CD1c-positive myeloid dendritic cell (primary cell): ENCODE measurements at regions not wholly inside any gene's neighbourhood (a gene's known extent, or its start where the extent isn't known, plus 50 kb on each side); places are given as distances from the start of the nearest gene placed in this dataset.
"Not testable (repeated sequence)": the region's sequence is repeated elsewhere in the genome, so short reads cannot be mapped to it uniquely, and the experiment has no call there.

ENCODE experiments used
- DNase-seq: peaks from one replicate; pipeline ENCODE4 v3.0.0-alpha.2; 2016; ENCODE audit errors: extremely low spot score

DNA sequence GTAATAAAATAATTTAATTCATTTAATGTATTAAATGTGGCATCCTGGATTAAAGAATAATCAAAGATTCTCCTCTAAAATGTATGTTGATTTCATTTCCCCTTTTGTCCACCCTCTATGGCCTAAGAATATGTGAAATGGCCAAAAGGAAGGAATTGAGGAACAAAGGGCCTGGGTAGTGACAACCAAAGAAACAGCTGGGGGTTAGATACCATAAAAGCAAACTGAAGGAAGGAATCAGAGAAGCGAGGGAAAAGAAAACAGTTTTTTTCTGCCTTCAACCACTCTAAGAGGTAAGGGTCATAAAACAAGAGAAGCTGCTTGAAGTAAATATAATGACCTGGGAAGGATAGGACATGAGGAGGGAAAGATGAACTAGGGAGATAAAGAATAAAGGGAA, 139.3 kb downstream of the FAM76B start:
- DNase-seq, result peak; percentile 38

DNA sequence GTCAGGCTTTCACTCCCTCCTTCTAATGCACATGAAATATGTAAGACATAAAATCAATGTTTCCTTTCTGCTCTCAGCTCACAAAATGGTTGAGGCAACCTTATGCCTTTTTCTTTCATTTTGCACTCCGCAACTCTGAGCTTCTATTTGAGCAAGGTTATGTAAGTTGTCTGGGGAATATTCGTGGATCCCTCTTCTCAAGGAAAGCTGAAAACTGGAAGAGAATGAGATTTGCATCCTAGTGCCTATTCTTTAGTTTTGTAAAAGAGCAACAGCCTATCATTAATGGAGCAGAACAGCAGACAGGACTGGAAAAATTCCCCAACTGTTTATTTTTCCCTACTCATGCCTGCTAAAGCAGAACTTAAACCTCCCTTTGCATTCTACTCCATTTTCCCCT, 141.7 kb downstream of the FAM76B start:
- no peak for DNase-seq

DNA sequence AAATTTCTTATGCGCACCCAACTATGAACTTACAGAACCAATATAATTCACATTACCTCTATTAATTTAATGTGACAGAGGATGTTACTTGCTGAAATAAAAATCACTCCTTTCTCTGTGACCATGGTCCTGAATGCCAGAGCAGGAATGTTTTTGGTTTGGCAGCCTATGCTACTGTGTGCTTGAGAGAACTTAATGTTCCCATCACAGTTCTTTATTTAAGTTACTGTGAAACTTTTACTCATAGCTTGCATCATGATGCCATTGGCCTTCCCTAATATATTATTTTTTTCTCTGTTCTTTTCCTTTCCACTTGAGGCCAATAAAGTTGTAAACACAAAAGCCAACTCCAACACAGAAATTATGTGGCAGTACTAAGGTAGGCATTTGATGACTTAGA, 142.2 kb downstream of the FAM76B start:
- no peak for DNase-seq

DNA sequence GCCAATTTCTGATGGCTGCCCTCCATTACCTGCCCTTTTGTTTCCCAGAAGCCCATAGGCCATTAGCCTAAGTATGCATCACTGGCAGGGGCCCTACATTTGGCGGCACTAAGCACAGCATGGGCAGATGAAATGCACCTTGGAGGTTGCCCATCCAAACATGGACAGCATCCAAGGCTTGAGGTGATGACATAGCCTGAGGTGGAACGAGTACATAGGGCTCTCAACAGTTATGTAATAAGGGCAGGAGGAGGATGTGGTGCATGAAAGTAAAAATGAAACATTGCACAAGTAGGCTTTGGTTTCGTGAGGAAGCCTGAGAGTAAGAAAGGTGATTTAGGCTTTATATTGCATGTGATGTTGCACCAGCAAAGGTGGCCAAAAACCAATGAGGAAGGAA, 148.1 kb downstream of the FAM76B start:
- DNase-seq, result no peak

DNA sequence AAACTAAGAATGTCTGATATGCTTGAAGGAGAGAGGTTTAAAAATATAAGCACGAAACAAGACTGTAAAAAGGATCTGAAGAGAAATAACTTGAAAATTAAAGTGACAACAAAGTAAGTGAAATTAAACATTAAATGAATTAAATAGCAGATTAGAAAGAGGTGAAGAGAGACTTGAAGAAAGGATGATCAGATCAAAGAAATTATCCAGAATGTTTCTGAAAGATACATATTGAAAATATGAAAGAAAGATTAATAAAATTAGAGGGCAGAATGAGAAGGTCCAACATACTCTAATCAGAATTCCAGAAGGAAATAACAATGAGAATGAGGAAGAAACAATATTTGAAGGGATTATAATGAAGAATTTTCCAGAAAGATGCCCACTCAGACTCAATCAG, 151.1 kb downstream of the FAM76B start:
- DNase-seq, result no peak

DNA sequence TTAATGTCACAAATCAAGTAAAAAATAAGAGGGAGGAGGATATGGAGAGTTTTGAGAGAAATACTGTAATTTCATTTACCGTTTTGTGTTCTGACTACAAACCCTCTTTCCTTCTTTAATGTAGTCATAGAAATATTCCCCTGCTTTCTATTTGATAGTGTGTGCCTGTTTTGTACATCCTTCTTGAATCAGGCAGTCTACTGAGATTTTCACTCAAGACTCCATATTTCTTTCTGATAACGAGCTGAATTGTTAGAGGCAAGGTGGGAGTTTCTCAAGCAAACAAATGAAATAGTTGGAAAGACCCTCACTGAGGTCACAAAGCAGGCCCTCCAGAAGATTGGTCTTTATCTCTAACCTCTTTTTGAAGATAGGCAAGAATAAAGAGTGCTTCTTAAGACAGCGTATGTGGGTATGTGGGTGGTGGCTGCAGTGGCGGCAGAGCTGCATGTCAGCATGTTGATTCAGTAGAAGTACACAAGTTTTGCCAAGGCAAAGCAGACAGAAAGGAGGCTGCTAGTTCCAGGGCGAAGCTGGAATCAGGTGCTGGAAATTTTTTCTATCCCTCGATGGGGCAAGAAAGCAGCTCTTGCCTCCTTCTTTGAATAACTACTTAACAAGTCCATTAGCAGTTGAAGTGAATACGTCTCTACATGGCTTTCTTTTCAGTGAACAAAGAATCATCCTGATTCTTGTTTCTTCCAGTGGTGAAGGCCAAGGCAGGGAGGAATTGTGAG, 164.2 kb downstream of the FAM76B start:
- no peak for DNase-seq

DNA sequence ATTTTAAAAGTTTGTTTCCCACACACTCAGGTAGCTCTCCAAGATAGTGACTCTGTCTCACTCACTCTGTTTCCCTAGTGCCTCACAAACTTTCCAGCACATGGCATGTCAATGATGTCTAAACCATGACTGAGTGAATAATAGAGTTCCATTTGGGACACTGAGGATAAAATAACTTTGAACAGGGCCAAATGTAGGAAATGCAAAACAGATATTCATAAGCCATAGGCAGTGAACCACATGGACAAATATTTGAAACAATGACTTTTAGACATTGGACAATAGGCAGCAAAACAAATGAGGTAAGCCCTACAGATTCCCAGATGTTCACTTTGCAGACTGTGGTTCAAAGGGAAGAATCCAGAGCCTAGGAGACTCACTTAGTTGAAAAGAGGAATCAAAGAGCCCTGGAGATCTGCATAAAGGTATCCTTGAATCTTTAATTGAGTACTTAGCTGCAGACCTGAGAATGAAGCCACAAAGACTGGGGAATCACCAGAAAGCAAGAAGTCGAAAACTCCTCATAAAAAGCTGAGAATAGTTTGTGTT, 173.3 kb downstream of the FAM76B start:
- DNase-seq, result no peak

DNA sequence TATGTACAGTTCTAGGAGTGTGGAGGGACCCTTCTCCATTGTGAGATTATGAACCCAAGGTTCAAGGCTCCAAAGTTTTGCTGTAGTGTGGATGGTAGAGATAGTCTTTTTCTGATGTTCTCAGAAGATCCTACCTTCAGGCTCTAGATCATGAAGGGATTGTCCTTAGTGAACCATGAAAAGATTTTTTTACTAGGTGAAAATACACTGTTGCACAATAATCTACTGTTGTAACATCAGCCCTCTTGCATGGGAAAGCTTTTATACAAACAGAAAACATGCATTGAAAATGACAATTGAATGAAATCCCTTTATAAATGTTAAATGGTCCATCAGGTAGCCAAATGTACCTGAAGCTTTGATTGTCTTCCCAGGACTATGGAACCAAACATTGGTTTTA, 177.8 kb downstream of the FAM76B start:
- DNase-seq, result no peak

DNA sequence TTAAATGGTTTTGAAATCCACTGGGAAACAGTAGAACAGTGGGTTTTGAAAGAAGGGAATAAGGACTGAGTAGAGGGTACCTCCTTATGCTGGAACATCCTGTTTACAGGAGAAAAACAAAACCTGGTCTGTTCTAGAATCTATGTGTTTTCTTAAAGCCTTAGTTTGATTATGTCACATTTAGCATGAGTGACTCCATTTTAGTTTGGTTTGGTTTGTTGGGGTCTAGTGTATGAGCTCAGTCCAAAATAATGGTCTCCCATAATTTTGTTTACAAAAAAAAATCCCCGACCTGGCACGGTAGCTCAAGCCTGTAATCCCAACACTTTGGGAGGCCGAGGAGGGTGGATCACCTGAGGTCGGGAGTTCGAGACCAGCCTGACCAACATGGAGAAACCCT, 179.4 kb downstream of the FAM76B start:
- DNase-seq, result not testable (repeated sequence)

DNA sequence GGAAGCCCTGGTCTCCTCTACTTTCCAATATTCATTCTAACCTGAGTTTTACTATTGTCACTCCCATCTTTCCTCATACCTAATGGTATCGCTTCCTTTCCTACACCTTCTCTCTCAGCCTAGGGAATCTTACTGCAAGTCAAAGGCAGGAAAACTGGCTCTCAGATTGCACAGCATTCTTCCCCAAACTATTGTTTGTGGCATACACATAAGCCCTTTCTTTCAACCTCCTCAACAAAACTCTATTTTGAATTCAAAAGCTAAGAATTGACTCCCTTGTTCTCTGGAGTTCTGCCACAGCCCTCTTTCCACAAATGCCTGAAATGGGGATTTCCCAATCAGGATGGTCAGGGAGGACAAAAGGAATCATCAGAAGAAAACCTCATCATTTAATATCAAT, 181.5 kb downstream of the FAM76B start:
- DNase-seq, result no peak

DNA sequence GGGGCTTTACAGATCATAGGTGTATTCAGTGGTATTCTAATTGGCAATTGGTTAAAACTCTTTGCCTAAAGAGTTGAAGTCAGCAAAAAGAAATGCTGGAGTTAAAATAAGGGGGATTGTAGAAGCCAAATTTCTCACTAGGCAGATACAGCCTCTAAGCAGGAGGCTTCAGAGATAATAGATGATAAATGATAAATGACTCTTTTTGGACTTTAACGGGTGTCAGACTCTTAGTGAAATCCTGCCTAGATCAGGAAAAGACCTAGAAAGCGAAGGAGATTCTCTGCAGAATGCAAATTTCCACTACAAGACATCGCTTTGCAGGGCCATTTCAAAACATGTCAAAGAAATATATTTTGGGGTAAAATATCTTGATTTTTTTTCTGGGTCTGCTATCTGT, 182.8 kb downstream of the FAM76B start:
- DNase-seq, result no peak

DNA sequence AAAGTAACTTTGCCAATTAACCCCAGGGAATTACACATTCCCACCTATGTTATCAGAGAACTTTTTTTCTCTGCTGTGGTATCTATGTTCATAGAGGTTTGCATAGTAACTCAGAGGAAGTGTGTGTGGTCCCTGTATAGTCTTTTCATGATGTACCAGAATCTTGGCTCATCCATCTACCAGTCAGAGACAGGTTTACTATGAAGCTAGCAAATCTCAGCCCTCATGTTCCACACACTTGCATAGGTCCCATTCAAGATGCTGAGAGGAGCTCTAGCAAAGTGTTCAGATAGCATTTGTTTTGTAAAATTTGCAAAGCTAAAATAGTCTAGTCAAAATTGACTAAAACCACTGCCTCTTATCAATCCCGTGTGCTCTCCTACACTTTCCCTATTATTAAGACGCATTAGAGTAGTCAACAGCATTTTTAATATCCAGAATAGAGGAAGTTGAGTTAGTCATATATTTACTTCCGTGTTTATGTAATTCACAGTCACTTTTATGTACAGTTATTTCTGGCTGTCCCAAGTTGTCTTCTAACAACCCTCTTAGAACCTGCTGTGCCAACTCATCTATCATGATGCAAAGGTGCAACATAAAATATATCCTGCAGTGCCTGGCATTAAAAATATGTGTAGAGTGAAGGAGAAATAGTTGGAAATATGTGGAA, 184.2 kb downstream of the FAM76B start:
- peak; percentile 67 for DNase-seq

DNA sequence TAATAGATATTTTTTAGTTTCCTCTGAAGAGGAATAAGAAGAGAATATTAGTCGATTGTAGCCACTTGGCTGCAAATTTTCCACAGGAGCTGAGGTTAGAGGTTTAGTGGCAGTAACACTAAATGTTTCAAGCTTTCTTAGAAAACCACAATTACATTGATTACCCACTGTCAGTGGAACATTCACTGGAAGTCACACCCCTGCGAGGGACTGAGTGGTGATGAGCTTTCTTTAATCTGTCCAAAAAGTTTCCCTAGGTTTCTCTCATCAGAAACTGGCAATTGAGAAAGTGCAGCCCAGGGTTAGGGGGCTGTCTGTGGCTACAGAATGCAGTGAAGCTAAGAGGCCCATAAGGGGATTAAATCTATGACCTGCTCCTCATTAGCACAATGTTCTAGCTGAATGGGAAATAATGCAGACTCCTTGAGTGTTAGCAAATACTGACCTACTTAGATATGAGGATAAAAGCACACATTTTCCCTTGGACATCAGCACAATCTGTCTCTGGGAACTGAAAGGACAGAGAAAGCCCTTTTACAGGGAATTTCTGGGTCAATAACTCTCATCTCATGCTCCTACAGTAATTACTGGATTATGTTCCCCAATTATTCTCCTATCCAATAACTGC, 189.5 kb downstream of the FAM76B start:
- no peak for DNase-seq

DNA sequence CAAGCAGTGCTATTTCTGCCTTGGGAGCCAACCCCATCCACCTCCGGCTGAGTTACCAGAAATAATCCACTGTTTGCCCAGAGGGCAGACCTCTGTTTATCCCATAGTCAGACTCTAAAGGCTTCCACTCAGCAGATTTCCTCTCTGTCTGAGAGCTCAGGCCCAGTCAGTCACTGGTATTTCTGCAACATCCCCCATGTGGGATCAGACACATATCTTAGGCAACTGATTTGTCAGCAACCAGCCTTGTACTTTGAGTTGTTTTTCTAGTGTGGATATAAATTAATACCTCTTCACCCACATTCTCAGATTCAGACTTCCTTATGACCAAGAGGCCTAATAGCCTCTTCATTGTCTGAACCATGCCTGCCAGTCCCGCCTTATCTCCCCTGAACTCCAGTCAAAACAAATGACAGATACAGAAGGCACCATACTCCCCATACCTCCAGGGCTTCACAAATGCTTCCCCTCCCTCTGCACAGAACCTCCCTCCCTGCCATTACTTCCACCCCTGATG, 193.6 kb downstream of the FAM76B start:
- no peak for DNase-seq

DNA sequence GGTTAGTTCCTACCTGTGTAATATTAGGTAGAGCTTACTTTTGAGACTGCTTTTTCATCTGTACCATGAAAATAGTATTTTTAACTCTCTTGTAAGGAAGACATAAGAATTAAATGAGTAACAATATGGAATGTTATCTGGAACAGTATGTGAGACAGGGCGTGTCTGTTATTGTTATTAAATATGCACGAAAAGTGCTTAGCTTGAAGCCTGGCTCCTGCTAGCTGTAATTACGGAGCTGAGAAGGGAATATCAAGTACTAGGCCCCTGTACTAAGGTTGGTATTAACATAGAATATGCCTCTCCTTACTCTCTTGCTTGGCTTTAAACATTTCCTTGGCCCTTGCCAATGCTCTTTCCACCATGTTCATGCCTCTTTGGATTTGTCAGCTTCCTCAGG, 194.0 kb downstream of the FAM76B start:
- DNase-seq, result no peak

DNA sequence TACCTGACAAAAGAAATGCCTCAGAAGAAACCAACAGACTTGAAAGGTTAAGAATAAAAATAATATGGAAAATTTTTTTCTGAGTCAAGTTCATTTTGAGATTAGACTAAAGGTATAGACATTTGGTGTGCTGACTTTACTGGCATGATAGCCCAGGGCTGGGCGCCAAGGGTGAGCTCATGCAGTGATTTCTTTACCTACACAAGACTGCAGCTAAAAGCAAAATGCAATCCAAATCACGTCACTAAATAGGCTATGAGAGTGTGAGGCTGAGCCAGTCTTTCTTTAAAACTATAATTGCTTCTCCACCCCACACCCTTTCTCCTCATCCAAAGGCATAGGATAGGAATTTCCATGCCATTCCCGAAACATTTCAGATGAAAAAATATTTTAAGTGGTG, 196.5 kb downstream of the FAM76B start:
- DNase-seq, result no peak

DNA sequence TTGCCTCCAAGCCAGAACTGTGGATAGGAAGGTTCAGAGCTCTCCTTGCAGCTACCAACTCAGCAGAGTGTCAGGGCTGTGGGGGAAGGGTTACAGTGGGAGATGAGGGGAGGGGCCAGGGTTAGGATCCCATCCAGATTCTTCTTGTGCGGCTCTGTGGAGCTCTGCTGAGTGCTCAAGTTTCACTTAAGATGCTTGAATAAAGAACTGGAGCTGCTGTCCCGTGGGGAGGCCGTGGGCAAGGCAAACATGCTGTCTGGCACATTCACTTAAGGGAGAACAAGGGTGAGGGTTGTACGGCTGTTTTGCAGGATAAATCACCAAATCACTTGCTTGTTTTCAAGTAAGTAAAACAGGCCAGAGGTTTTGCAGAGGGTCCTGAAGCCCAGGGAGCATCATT, 197.1 kb downstream of the FAM76B start:
- no peak for DNase-seq

DNA sequence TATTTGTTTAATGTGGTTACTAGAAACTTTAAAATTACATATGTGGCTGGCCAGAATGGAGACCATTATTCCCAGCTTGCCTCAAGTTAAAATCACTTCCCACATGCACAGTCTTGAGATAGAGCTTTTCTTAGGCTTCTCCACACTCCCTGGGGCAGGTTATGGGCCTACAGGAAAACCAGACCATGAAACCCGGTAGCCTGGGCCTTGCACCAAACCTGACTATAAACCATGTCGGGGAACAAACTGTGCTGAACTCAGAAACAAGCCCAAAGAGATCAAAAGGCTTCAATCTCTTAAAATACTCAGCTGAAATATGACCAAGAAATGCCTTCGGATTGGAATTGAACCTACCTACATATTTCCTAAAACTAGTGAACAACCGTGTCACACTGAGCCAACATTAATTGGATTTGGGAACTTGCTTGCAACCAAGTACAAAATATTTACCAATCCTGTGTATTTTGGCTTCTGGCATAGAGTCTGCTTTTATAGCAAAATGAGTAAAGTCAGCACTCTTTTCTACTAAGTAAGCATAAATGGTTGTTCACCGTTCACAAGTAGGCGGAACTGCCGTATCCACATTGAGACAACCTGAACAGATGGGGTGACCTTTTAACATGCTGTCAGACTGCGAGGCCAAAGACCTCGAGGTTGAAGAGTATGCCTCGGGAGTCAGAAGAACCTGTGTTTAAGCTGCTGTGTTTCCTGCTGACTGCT, 199.5 kb downstream of the FAM76B start:
- no peak for DNase-seq

DNA sequence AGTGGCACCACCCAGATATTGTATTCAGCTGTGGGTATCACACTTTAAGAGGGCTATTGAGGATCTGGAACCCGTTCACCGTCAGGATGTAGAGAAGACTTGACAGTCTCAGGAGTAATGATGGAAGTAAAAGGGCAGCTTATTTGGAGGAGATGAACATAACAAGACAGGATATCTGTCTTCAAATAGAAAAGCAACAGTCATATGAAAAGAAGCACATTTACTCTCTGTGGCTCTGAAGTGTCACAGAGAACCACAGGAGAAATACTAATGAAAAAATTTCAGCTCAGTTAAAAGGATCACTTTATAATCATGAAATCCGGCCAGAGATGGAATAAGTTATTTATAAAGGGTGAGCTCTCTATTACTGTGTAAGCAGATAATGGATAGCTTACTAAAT, 200.8 kb downstream of the FAM76B start:
- DNase-seq, result no peak

DNA sequence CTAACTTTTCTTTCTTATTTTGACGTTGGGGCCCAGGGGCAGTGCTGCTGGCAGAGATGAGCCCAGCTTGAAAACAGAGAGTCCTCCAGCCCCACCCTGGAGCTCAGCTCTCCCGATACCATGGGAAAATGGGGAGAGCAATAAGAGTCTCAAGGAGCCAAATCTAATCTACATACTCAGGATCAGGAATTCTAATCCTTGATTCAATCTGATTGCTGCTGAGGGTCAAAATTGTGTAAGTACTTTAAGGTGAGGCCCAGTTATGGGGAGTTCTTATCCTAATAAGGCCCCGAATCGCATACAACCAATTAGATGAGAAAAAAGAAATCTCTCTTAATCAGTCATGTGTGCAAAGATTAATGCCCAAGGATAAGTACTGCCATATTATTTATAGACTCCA, 202.9 kb downstream of the FAM76B start:
- DNase-seq, result no peak

DNA sequence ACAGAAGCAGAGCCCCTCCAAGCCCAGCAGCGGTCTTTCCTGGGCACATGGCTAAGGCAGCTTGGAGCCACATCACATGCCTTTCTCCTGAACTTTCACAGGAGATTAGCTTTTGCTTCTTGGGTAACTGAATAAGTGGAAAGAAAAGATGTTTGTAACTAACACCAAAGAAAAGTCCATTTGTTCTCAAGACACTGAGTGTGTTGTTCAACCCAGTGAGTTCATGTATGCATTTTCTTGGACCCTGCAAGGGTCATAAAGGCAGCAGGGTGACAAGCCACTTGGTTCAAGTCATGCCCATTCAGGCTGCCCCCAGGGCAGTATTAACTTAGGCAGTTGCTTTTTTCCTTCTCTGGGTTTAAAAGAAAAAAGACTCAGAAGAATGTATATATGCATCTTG, 203.4 kb downstream of the FAM76B start:
- DNase-seq, result no peak

DNA sequence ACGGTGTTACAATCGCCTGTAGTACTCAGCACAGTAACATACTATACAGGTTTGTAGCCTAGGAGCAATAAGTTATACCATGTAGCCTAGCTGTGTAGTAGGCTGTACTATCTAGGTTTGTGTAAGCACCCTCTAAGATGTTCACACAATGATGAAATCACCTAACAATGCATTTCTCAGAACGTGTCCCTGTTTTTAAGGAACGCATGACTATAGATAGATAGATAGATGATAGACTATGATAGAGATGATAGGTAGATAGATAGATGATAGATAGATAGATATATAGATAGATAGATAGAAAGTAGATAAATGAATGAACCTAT, 203.9 kb downstream of the FAM76B start:
- no peak for DNase-seq
